ENCODE measurements at regions not wholly inside any gene's neighbourhood (a gene's known extent, or its start where the extent isn't known, plus 50 kb on each side); places are given as distances from the start of the nearest gene placed in this dataset.

DNA sequence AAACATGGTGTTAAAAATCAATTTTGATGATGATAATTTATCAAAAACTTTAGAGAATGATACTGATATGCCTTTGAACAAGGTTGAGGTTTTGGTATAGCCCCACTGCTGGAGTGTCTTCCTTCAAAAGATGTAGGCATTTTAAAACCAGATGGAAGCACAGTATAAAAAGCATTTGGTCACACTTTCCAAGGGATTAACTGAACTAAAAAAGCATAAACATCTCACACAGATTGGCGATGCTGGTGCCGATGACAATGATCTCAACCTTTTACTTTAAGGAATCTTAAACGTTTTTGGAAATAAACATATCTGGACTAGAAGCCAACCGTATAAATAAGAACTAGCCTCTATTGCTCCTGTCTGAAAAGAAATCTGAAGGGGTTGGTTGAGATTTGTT, 488.4 kb downstream of the ENC1 start:
- TF ChIP-seq, protein P1, sequence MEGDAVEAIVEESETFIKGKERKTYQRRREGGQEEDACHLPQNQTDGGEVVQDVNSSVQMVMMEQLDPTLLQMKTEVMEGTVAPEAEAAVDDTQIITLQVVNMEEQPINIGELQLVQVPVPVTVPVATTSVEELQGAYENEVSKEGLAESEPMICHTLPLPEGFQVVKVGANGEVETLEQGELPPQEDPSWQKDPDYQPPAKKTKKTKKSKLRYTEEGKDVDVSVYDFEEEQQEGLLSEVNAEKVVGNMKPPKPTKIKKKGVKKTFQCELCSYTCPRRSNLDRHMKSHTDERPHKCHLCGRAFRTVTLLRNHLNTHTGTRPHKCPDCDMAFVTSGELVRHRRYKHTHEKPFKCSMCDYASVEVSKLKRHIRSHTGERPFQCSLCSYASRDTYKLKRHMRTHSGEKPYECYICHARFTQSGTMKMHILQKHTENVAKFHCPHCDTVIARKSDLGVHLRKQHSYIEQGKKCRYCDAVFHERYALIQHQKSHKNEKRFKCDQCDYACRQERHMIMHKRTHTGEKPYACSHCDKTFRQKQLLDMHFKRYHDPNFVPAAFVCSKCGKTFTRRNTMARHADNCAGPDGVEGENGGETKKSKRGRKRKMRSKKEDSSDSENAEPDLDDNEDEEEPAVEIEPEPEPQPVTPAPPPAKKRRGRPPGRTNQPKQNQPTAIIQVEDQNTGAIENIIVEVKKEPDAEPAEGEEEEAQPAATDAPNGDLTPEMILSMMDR (conservative IDR thresholded peaks at IDR 0.05; ENCODE audit: low read depth, low read length), result no peak
- no peak for TF ChIP-seq EZH2 (IDR thresholded peaks at IDR 0.05; ENCODE audit: borderline replicate concordance, low read depth, low read length, poor library complexity, severe bottlenecking)
